HPDE6-E6E7 (cell line): ENCODE measurements at regions not wholly inside any gene's neighbourhood (a gene's known extent, or its start where the extent isn't known, plus 50 kb on each side); places are given as distances from the start of the nearest gene placed in this dataset.

Source experiments
- DNase-seq: peaks from one replicate; pipeline ENCODE4 v3.0.0; 2011; ENCODE audit warnings: missing footprints; ENCODE audit errors: extremely low spot score

- DNase-seq: no peak
These were observed 830.4 kb upstream of the COBL start for GRCh38 chr7:52146871-52147634.

GRCh38 chr7:52143219-52143618 is 826.6 kb upstream of the COBL start:
- no peak for DNase-seq

- no peak for DNase-seq
These were observed 824.2 kb upstream of the COBL start for GRCh38 chr7:52140851-52141250.

- DNase-seq: no peak
These were observed 818.8 kb upstream of the COBL start for GRCh38 chr7:52135403-52135802.

GRCh38 chr7:52129278-52129677 is 812.7 kb upstream of the COBL start:
- no peak for DNase-seq

GRCh38 chr7:52120912-52121311 is 804.3 kb upstream of the COBL start:
- no peak for DNase-seq

GRCh38 chr7:52119537-52119936 is 802.9 kb upstream of the COBL start:
- no peak for DNase-seq

- DNase-seq: no peak
These were observed 797.9 kb upstream of the COBL start for GRCh38 chr7:52114509-52114908.

GRCh38 chr7:52114056-52114455 is 797.4 kb upstream of the COBL start:
- DNase-seq: no peak

- no peak for DNase-seq
These were observed 790.7 kb upstream of the COBL start for GRCh38 chr7:52107355-52107754.

- no peak for DNase-seq
These were observed 779.3 kb upstream of the COBL start for GRCh38 chr7:52095861-52096260.

GRCh38 chr7:52091996-52092395 is 775.4 kb upstream of the COBL start:
- no peak for DNase-seq

- DNase-seq: no peak
These were observed 774.5 kb upstream of the COBL start for GRCh38 chr7:52091101-52091500.

- DNase-seq: no peak
These were observed 771.6 kb upstream of the COBL start for GRCh38 chr7:52088008-52088901.

GRCh38 chr7:52085610-52086009 is 769.0 kb upstream of the COBL start:
- no peak for DNase-seq

GRCh38 chr7:52080493-52080892 is 763.9 kb upstream of the COBL start:
- DNase-seq: no peak

- no peak for DNase-seq
These were observed 763.1 kb upstream of the COBL start for GRCh38 chr7:52079726-52080125.

- DNase-seq: no peak
These were observed 761.0 kb upstream of the COBL start for GRCh38 chr7:52077571-52077970.

GRCh38 chr7:52074912-52075311 is 758.3 kb upstream of the COBL start:
- no peak for DNase-seq

- no peak for DNase-seq
These were observed 757.5 kb upstream of the COBL start for GRCh38 chr7:52074071-52074470.

GRCh38 chr7:52071744-52072143 is 755.1 kb upstream of the COBL start:
- DNase-seq: no peak

- DNase-seq: no peak
These were observed 747.9 kb upstream of the COBL start for GRCh38 chr7:52064493-52064892.

GRCh38 chr7:52061666-52062065 is 745.1 kb upstream of the COBL start:
- no peak for DNase-seq
